Pancreas (tissue), 10 donors: ENCODE measurements at regions not wholly inside any gene's neighbourhood (a gene's known extent, or its start where the extent isn't known, plus 50 kb on each side); places are given as distances from the start of the nearest gene placed in this dataset.

Source experiments
- ATAC-seq, 4 donors: fragments of 200-7000 bp; cut with Tn5 transposase; one replicate each; pipeline versions ENCODE4 v1.8.0 to v1.9.1; 2020; ENCODE audit warnings: mild to moderate bottlenecking in 4 of 4, moderate library complexity in 4 of 4
- DNase-seq, 6 donors: peaks; one replicate each; pipeline ENCODE4 v3.0.0-alpha.2; 2020
- FAIRE-seq: peaks from 2 replicates; lab custom pipeline; 2012; peaks lifted over from hg19 to GRCh38; lab: Jason Lieb, UNC
- H3K27ac ChIP-seq, 4 donors: fragments of 200-600 bp; sonication (generic); 1 replicate in 3 of 4; 2 replicates in 1 of 4; pipeline versions ENCODE4 v1.5.0 to v1.8.0; 2020
- H3K27me3 ChIP-seq, 4 donors: fragments of 200-600 bp; one replicate each; pipeline ENCODE4 v1.8.0; 2021
- H3K36me3 ChIP-seq, 3 donors: fragments of 200-600 bp; sonication (generic) in 1 of 3; one replicate each; pipeline versions ENCODE4 v1.5.0 to v1.8.0; 2020 to 2021
- H3K4me1 ChIP-seq, 3 donors: fragments of 200-600 bp; one replicate each; pipeline ENCODE4 v1.8.0; 2021
- H3K4me3 ChIP-seq, 4 donors: fragments of 200-600 bp; sonication (generic) in 2 of 4; one replicate each; pipeline versions ENCODE4 v1.5.0 to v1.8.0; 2020 to 2021
- H3K9me3 ChIP-seq, 4 donors: fragments of 200-600 bp; one replicate each; pipeline ENCODE4 v1.8.0; 2021
- WGBS, 2 donors: extraction: QIAGEN DNeasy Blood & Tissue Kit; methylation state at CpG; one replicate each; pipeline ENCODE4 v1.1.7; 2013; 5-methylcytosine and 5-hydroxymethylcytosine counted together
- intact Hi-C, 3 donors: fragments of 100-400 bp; cut with DNase I; formaldehyde crosslinking; loops; one replicate each; pipeline versions ENCODE4 v1.11.1 to v1.14.2; 2022
- TF ChIP-seq, protein P1 (sequence below), 4 donors: fragments of 200-600 bp; sonication (generic) in 3 of 4; IDR thresholded peaks; one replicate each; pipeline versions ENCODE4 v1.5.0 to v1.8.0; 2021; ENCODE audit warnings: antibody characterized with exemption in 4 of 4
- donor health status: healthy with polysubstance abuse.
- donor health status: DM: no; HTN: no; CAD: no; lungs with moderate emphysema.
- donor health status: DM: no; HTN: no; CAD: no.
- donor health status: control.
- donor health status: control.
- donor health status: Bipolar disorder and iron deficiency.
- donor health status: DM: yes; HTN: yes; CAD: no.
- donor health status: DM: no; HTN: no; CAD: no.
- donor health status: DM: no; HTN: no; CAD: no.
- donor health status: DM: yes; HTN: yes; CAD: no.

DNA sequence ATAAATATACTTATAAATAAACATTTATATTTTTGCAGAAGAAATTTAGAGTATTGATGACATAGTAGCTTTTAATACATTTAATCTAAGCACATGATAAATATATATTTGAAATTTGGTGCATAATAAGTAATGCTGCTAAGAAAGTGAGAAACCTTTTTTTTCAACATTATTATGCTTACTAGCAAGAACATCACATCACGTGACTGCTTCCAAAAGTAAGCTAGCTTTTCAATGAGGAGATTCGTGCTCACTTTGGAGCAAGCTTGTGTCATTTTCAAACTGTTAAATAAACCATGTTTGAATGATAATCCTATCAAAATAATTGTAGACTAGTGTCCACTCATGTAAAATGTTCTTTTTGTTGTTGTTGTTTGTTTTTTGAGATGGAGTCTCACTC lies 109.0 kb upstream of the SLC4A7 start:
- FAIRE-seq (no peak), DNase-seq (no peak), ATAC-seq (no peak)
- TF ChIP-seq, protein P1, sequence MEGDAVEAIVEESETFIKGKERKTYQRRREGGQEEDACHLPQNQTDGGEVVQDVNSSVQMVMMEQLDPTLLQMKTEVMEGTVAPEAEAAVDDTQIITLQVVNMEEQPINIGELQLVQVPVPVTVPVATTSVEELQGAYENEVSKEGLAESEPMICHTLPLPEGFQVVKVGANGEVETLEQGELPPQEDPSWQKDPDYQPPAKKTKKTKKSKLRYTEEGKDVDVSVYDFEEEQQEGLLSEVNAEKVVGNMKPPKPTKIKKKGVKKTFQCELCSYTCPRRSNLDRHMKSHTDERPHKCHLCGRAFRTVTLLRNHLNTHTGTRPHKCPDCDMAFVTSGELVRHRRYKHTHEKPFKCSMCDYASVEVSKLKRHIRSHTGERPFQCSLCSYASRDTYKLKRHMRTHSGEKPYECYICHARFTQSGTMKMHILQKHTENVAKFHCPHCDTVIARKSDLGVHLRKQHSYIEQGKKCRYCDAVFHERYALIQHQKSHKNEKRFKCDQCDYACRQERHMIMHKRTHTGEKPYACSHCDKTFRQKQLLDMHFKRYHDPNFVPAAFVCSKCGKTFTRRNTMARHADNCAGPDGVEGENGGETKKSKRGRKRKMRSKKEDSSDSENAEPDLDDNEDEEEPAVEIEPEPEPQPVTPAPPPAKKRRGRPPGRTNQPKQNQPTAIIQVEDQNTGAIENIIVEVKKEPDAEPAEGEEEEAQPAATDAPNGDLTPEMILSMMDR (IDR thresholded peaks at IDR 0.05): no peak
- Histone ChIP-seq H3K9me3 (no peaks in the 10 kb centered on the region), H3K36me3 (no peaks in the 10 kb centered on the region), H3K4me3 (no peak overlapping the region), H3K4me1 (no peaks in the 10 kb centered on the region), H3K27ac (no peak overlapping the region), H3K27me3 (no peaks in the 10 kb centered on the region)
- 68 to 84% methylated on average over 2 of the region's 2 CpGs for WGBS, 2 donors
- intact Hi-C loops: no loop called here

DNA sequence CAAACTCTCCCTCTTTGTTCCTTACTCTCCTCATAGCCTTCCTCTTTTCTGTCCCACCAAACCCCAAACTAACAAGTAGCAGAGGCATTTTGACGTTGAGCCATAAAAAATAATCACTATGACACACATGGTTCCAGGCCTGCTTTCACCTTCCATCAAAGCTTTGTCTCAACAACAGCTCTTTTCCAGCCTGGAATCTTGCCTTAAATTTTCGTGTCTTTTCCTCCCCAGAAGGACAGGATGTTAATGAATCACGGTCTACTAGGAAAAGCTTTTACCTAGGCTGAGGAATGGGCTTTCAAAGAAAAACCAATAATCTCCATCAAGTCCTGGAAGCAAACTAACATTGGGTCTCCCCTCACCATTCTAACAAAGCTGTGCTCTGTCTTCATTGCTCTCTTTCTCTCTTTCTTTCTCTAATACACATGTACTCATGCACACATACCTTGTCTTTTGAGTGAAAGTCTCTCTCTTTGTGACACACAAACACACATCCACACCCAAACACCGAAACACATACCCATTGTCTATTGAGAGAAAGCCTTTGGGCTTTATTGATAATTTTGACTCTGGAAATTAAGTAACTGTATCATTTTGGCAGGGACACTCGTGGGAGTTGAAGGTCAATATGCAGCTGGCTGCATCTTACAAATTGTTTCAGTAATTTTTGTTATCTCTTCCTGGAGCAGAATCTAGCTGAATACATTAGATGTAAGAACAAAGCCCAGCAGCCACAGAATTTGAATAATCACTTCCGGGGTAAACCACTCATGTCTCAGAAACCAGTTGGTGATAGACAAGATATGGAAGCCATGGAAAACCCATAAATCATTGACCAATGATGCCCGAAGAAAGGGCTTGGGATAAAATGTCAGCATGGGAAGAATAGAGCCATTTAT lies 107.4 kb upstream of the SLC4A7 start:
- no peaks in the 10 kb centered on the region for H3K36me3 ChIP-seq
- ATAC-seq (peak in 2 of 4 donors; percentile 16 to 42), DNase-seq (no peak), FAIRE-seq (no peak)
- no peaks in the 10 kb centered on the region for H3K4me1 ChIP-seq
- WGBS, 2 donors: 38 to 39% methylated on average over 7 of the region's 7 CpGs
- intact Hi-C loops: no loop called here
- H3K27me3 ChIP-seq: no peaks in the 10 kb centered on the region
- no peak overlapping the region for H3K4me3 ChIP-seq
- no peaks in the 10 kb centered on the region for H3K9me3 ChIP-seq
- peak overlapping the region in 2 of 4 donors; percentile 24 to 39 for H3K27ac ChIP-seq
- TF ChIP-seq, protein P1 (IDR thresholded peaks at IDR 0.05): no peak

DNA sequence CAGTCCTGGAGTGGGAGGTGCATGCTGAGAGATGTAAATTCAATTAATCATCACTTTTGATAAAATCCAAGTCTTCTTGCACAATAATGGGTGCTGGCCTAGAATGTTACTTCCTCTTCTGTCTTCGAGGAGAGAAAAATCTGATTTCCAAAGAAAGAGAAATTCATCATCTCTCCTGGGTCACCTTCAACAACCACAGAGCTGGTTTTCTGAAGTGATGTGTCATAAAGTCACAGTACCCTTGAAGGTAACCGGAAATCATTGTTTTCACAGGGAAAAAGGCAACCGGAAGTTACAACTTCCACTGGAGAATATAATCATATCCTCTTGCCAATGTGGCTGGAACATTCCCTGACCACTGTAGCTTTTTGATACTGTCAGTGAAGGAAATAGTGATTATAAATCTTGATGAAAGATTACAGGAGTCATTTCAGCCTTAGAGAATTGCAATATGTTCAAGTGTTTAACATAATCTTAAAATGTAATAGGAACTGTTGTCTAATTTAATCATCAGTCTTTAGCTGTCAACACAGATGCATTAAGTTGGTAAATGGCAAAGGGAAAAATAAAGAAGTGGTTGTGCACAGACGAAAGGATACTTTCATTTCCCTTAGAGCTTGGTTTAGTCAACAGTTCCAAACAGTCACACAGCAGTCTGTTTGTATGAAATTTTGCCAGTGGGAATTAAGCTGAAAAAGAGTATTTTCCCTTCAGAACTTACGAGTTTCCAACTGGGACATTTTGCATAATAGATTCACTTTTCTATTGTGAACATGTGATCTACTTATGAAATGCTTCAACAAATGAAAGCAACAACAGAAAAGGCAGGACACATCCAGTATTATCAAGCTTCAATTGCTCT lies 106.5 kb upstream of the SLC4A7 start:
- FAIRE-seq (no peak), ATAC-seq (peak in 3 of 4 donors; percentile 38 to 75 (median 71)), DNase-seq (no peak)
- Histone ChIP-seq H3K36me3 (no peaks in the 10 kb centered on the region), H3K4me3 (no peak overlapping the region), H3K27ac (peak overlapping the region in 3 of 4 donors; percentile 8 to 39 (median 24)), H3K27me3 (no peaks in the 10 kb centered on the region), H3K4me1 (no peaks in the 10 kb centered on the region), H3K9me3 (no peaks in the 10 kb centered on the region)
- intact Hi-C loops: no loop called here
- TF ChIP-seq, protein P1 (IDR thresholded peaks at IDR 0.05): no peak
- WGBS, 2 donors: 37% methylated on average over 5 of the region's 5 CpGs

DNA sequence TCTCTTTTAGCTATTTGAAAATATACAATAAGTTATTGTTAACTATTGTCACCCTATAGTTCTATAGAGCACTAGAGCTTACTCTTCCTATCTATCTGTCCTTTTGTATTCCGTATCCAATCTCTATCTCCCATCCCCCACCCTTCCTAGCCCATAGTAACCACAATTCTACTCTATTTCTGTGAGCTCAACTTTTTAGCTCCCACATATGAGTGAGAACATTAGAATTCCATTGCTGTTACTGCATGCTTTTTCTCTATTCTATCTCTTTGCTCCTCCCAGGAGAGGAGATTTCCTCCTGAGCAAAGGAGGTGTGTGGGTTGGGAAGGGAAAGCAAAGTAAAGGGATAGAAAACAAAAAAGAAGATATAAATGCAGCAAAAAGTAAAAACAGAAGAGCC lies 105.6 kb upstream of the SLC4A7 start:
- WGBS, 2 donors: 81 to 82% methylated on average over 1 of the region's 1 CpG
- Histone ChIP-seq H3K27me3 (no peaks in the 10 kb centered on the region), H3K4me3 (no peak overlapping the region), H3K4me1 (no peaks in the 10 kb centered on the region), H3K27ac (peak overlapping the region in 1 of 4 donors; percentile 39), H3K9me3 (no peaks in the 10 kb centered on the region), H3K36me3 (no peaks in the 10 kb centered on the region)
- intact Hi-C loops: no loop called here
- no peak for DNase-seq
- no peak for ATAC-seq
- FAIRE-seq: no peak
- TF ChIP-seq, protein P1 (IDR thresholded peaks at IDR 0.05): no peak
